Mesothelial cell of epicardium (in vitro differentiated cells): ENCODE measurements at regions not wholly inside any gene's neighbourhood (a gene's known extent, or its start where the extent isn't known, plus 50 kb on each side); places are given as distances from the start of the nearest gene placed in this dataset.
A peak's percentile ranks its signal among the peaks of the same experiment; 100 is the strongest.

Source experiments
- DNase-seq, 2 experiments: peaks; one replicate each; pipeline ENCODE4 v3.0.0; 2021; ENCODE audit warnings: low spot score in 2 of 2; ENCODE audit not compliant: unreplicated experiment in 2 of 2
- H3K27ac Mint-ChIP-seq: 2 replicates; pipeline ENCODE4 v1.8.0; 2021; ENCODE audit warnings: mixed read lengths
- H3K27me3 Mint-ChIP-seq: 2 replicates; pipeline ENCODE4 v1.8.0; 2021; ENCODE audit warnings: low read depth, mixed read lengths
- H3K36me3 Mint-ChIP-seq: 2 replicates; pipeline ENCODE4 v1.8.0; 2021; ENCODE audit warnings: mixed read lengths
- H3K4me1 Mint-ChIP-seq: 2 replicates; pipeline ENCODE4 v1.8.0; 2021; ENCODE audit warnings: mixed read lengths
- H3K4me3 Mint-ChIP-seq: 2 replicates; pipeline ENCODE4 v1.8.0; 2021; ENCODE audit warnings: mild to moderate bottlenecking, moderate library complexity, mixed read lengths
- H3K9me3 Mint-ChIP-seq: 2 replicates; pipeline ENCODE4 v1.8.0; 2021; ENCODE audit warnings: mixed read lengths
- CTCF ChIP-seq: fragments of 200-600 bp; sonication (generic); IDR thresholded peaks from one replicate; pipeline ENCODE4 v1.5.0; 2021; ENCODE audit warnings: antibody characterized with exemption; ENCODE audit not compliant: unreplicated experiment

- DNase-seq, result no peak
- no peak overlapping the region for H3K27ac Mint-ChIP-seq
- no peaks in the 10 kb centered on the region for H3K27me3 Mint-ChIP-seq
- peaks cover 2% of the 10 kb centered on the region for H3K36me3 Mint-ChIP-seq
- H3K4me3 Mint-ChIP-seq, result no peak overlapping the region
- no peak for TF ChIP-seq CTCF
- peaks cover 12% of the 10 kb centered on the region for H3K4me1 Mint-ChIP-seq
- peaks cover 46% of the 10 kb centered on the region for H3K9me3 Mint-ChIP-seq
Measured at GRCh38 chr1:113185463-113186104, 112.6 kb downstream of the LRIG2 start.

- H3K9me3 Mint-ChIP-seq, result peaks cover 22% of the 10 kb centered on the region
- no peak overlapping the region for H3K4me3 Mint-ChIP-seq
- H3K36me3 Mint-ChIP-seq, result peaks cover 1% of the 10 kb centered on the region
- H3K4me1 Mint-ChIP-seq, result peaks cover 18% of the 10 kb centered on the region
- DNase-seq, result no peak
- TF ChIP-seq CTCF, result no peak
- no peaks in the 10 kb centered on the region for H3K27me3 Mint-ChIP-seq
- H3K27ac Mint-ChIP-seq, result no peak overlapping the region
Measured at GRCh38 chr1:113190078-113190477, 117.1 kb downstream of the LRIG2 start.

GRCh38 chr1:113190930-113191329, 117.9 kb downstream of the LRIG2 start:
- Mint-ChIP-seq H3K36me3 (peaks cover 1% of the 10 kb centered on the region), H3K4me1 (peaks cover 18% of the 10 kb centered on the region), H3K4me3 (no peak overlapping the region), H3K27me3 (no peaks in the 10 kb centered on the region), H3K27ac (peak overlapping the region; percentile 29), H3K9me3 (peaks cover 15% of the 10 kb centered on the region)
- no peak for TF ChIP-seq CTCF
- no peak for DNase-seq

- DNase-seq, result no peak
- Mint-ChIP-seq H3K27me3 (no peaks in the 10 kb centered on the region), H3K36me3 (peaks cover 1% of the 10 kb centered on the region), H3K27ac (no peak overlapping the region), H3K4me3 (no peak overlapping the region), H3K4me1 (peaks cover 22% of the 10 kb centered on the region), H3K9me3 (peaks cover 11% of the 10 kb centered on the region)
- no peak for TF ChIP-seq CTCF
Measured at GRCh38 chr1:113191579-113192076, 118.6 kb downstream of the LRIG2 start.

GRCh38 chr1:113192242-113192641, 119.2 kb downstream of the LRIG2 start:
- H3K4me3 Mint-ChIP-seq, result no peak overlapping the region
- peaks cover 1% of the 10 kb centered on the region for H3K36me3 Mint-ChIP-seq
- no peaks in the 10 kb centered on the region for H3K27me3 Mint-ChIP-seq
- H3K27ac Mint-ChIP-seq, result no peak overlapping the region
- peaks cover 11% of the 10 kb centered on the region for H3K9me3 Mint-ChIP-seq
- no peak for TF ChIP-seq CTCF
- DNase-seq, result no peak
- peaks cover 25% of the 10 kb centered on the region for H3K4me1 Mint-ChIP-seq
